ENCODE measurements at regions not wholly inside any gene's neighbourhood (a gene's known extent, or its start where the extent isn't known, plus 50 kb on each side); places are given as distances from the start of the nearest gene placed in this dataset.

- Mint-ChIP-seq H3K36me3 (ENCODE audit: unreplicated experiment) (no peaks in the 10 kb centered on the region), H3K4me1 (ENCODE audit: low read depth, unreplicated experiment) (peaks cover 1% of the 10 kb centered on the region), H3K27ac (ENCODE audit: unreplicated experiment) (no peak overlapping the region), H3K27me3 (ENCODE audit: unreplicated experiment) (no peaks in the 10 kb centered on the region), H3K4me3 (ENCODE audit: unreplicated experiment) (no peak overlapping the region), H3K9me3 (ENCODE audit: unreplicated experiment) (no peaks in the 10 kb centered on the region)
- TF ChIP-seq, protein P1, sequence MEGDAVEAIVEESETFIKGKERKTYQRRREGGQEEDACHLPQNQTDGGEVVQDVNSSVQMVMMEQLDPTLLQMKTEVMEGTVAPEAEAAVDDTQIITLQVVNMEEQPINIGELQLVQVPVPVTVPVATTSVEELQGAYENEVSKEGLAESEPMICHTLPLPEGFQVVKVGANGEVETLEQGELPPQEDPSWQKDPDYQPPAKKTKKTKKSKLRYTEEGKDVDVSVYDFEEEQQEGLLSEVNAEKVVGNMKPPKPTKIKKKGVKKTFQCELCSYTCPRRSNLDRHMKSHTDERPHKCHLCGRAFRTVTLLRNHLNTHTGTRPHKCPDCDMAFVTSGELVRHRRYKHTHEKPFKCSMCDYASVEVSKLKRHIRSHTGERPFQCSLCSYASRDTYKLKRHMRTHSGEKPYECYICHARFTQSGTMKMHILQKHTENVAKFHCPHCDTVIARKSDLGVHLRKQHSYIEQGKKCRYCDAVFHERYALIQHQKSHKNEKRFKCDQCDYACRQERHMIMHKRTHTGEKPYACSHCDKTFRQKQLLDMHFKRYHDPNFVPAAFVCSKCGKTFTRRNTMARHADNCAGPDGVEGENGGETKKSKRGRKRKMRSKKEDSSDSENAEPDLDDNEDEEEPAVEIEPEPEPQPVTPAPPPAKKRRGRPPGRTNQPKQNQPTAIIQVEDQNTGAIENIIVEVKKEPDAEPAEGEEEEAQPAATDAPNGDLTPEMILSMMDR (IDR thresholded peaks at IDR 0.05; ENCODE audit: partially characterized antibody, unreplicated experiment) = no peak
- DNase-seq = no peak
Measured at GRCh38 chr12:66852091-66852490, 173.2 kb upstream of the GRIP1 start.

GRCh38 chr12:66852765-66853164 lies 173.9 kb upstream of the GRIP1 start:
- Mint-ChIP-seq H3K36me3 (ENCODE audit: unreplicated experiment) (no peaks in the 10 kb centered on the region), H3K27ac (ENCODE audit: unreplicated experiment) (no peak overlapping the region), H3K4me3 (ENCODE audit: unreplicated experiment) (no peak overlapping the region), H3K9me3 (ENCODE audit: unreplicated experiment) (no peaks in the 10 kb centered on the region), H3K27me3 (ENCODE audit: unreplicated experiment) (no peaks in the 10 kb centered on the region), H3K4me1 (ENCODE audit: low read depth, unreplicated experiment) (peaks cover 1% of the 10 kb centered on the region)
- no peak for DNase-seq
- TF ChIP-seq, protein P1 (IDR thresholded peaks at IDR 0.05; ENCODE audit: partially characterized antibody, unreplicated experiment) = no peak

DNA sequence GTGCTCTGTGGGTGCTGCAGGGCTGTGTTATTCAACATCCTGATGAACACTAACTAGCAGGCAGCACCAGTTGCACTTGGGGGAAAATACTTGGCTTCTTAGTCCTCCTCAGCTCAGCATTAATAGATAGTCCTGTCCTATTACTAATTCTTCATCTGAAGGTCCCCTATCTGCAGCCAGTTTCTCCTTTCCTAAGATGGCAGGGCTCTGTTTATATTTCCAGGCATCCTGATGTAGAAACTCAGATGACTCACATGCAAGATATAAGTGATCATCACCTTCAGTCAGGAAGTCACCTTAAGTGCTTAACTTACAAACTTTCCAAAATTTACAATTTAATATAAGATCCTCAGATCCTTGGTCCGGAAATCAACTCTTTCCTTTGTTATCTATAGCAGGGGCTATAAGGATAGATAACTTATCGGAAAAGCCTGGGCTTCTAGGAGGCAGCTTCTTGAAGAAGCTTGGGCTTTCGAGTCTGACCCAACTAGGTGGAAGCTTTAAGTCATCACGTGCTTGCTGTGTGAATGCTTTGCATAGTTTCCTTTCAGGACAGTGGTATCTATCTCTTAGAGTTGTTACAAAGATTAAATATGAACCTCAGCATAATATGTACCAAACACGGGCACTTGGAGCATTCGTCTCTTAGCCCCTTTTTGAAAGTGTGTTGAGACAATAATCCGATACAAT lies 181.0 kb upstream of the GRIP1 start:
- Mint-ChIP-seq H3K9me3 (ENCODE audit: unreplicated experiment) (peaks cover 2% of the 10 kb centered on the region), H3K4me1 (ENCODE audit: low read depth, unreplicated experiment) (peaks cover 13% of the 10 kb centered on the region), H3K27me3 (ENCODE audit: unreplicated experiment) (peaks cover 3% of the 10 kb centered on the region), H3K36me3 (ENCODE audit: unreplicated experiment) (no peaks in the 10 kb centered on the region), H3K27ac (ENCODE audit: unreplicated experiment) (no peak overlapping the region), H3K4me3 (ENCODE audit: unreplicated experiment) (no peak overlapping the region)
- TF ChIP-seq, protein P1 (IDR thresholded peaks at IDR 0.05; ENCODE audit: partially characterized antibody, unreplicated experiment) = no peak
- DNase-seq = no peak

- H3K9me3 Mint-ChIP-seq (ENCODE audit: unreplicated experiment) = peaks cover 2% of the 10 kb centered on the region
- DNase-seq = peak; percentile 81
- no peaks in the 10 kb centered on the region for H3K36me3 Mint-ChIP-seq (ENCODE audit: unreplicated experiment)
- no peak overlapping the region for H3K4me3 Mint-ChIP-seq (ENCODE audit: unreplicated experiment)
- TF ChIP-seq, protein P1 (IDR thresholded peaks at IDR 0.05; ENCODE audit: partially characterized antibody, unreplicated experiment) = peak; percentile 64
- H3K27ac Mint-ChIP-seq (ENCODE audit: unreplicated experiment) = peak overlapping the region; percentile 56
- peaks cover 3% of the 10 kb centered on the region for H3K27me3 Mint-ChIP-seq (ENCODE audit: unreplicated experiment)
- peaks cover 13% of the 10 kb centered on the region for H3K4me1 Mint-ChIP-seq (ENCODE audit: low read depth, unreplicated experiment)
Measured at GRCh38 chr12:66860752-66861750, 182.2 kb upstream of the GRIP1 start.
